NT2/D1 (cell line): ENCODE measurements at regions not wholly inside any gene's neighbourhood (a gene's known extent, or its start where the extent isn't known, plus 50 kb on each side); places are given as distances from the start of the nearest gene placed in this dataset.

Experiments used
- YY1 ChIP-seq: IDR thresholded peaks from 2 replicates; pipeline ENCODE4 v1.6.1; 2011; ENCODE audit not compliant: insufficient read length, insufficient read depth
- ZNF274 ChIP-seq: IDR thresholded peaks from 2 replicates; pipeline ENCODE4 v1.6.1; 2011; ENCODE audit warnings: mild to moderate bottlenecking, low read depth, low read length

- TF ChIP-seq YY1, result no peak
- TF ChIP-seq ZNF274, result no peak
These were observed 2352.7 kb downstream of the MAT2B start for GRCh38 chr5:165858118-165858517.
